H1 (cell line): ENCODE measurements at regions not wholly inside any gene's neighbourhood (a gene's known extent, or its start where the extent isn't known, plus 50 kb on each side); places are given as distances from the start of the nearest gene placed in this dataset.

Experiments used
- CTCF ChIP-seq, 3 experiments: IDR thresholded peaks; 1 replicate in 2 of 3; 2 replicates in 1 of 3; pipeline versions ENCODE4 v1.5.1 to v1.6.1; 2011; ENCODE audit warnings: low read length in 3 of 3, mild to moderate bottlenecking in 3 of 3, inconsistent platforms in 2 of 3, low read depth in 1 of 3, moderate library complexity in 1 of 3; ENCODE audit not compliant: insufficient read depth in 1 of 3; ENCODE audit errors: control extremely low read depth in 1 of 3
- SIN3A ChIP-seq, 2 experiments: IDR thresholded peaks in 1 of 2; conservative IDR thresholded peaks in 1 of 2; 2 replicates each; pipeline ENCODE4 v1.6.1; 2011 to 2012; ENCODE audit warnings: low read length in 2 of 2, improper control_type of control experiment in 1 of 2, low read depth in 1 of 2, mild to moderate bottlenecking in 1 of 2
- TEAD4 ChIP-seq: IDR thresholded peaks from 2 replicates; pipeline ENCODE4 v1.6.1; 2012; ENCODE audit warnings: low read depth, low read length, inconsistent platforms, mixed read lengths

DNA sequence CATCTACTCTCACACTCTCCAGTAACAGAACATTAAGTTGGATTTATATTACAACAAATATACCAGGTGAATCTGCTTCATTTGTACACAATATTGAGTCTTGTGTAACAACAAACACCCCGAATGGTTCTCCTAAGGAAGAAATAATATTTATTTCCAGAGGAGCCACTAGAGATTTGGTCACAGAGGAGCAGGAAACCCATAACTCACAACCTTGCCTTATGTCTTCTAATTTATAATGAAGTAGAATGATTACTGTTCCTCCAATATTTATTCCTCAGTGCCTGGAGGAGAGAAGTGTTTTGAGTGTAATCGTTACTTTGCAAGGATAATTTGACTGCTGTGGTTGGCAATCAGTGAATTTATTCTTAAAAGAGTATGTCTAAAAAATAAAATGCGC lies 1243.7 kb upstream of the PCDH20 start:
- no peak for TF ChIP-seq CTCF (IDR thresholded peaks at IDR 0.05; ENCODE audit: control extremely low read depth in 1 of 3, insufficient read depth in 1 of 3, low read depth in 1 of 3, low read length in 3 of 3)
- no peak for TF ChIP-seq SIN3A (conservative IDR thresholded peaks at IDR 0.05 in 1 of 2, IDR thresholded peaks at IDR 0.05 in 1 of 2; ENCODE audit: low read depth in 1 of 2, low read length in 2 of 2)
- no peak for TF ChIP-seq TEAD4
